Forelimb muscle (tissue), 1 donor: ENCODE measurements at regions not wholly inside any gene's neighbourhood (a gene's known extent, or its start where the extent isn't known, plus 50 kb on each side); places are given as distances from the start of the nearest gene placed in this dataset.

Experiments used
- DNase-seq: peaks from one replicate; pipeline ENCODE4 v3.0.0-alpha.2; 2013; ENCODE audit warnings: low read depth

- no peak for DNase-seq
Observed at GRCh38 chr17:68662479-68662878, 61.3 kb upstream of the FAM20A start.

- no peak for DNase-seq
Observed at GRCh38 chr17:68662037-68662432, 60.9 kb upstream of the FAM20A start.

- DNase-seq = no peak
Observed at GRCh38 chr17:68661265-68662036, 60.3 kb upstream of the FAM20A start.

GRCh38 chr17:68660302-68660701, 59.1 kb upstream of the FAM20A start:
- DNase-seq = no peak

- DNase-seq = no peak
Observed at GRCh38 chr17:68658999-68659780, 58.0 kb upstream of the FAM20A start.

- no peak for DNase-seq
Observed at GRCh38 chr17:68657576-68657975, 56.4 kb upstream of the FAM20A start.

GRCh38 chr17:68657166-68657565, 56.0 kb upstream of the FAM20A start:
- no peak for DNase-seq

- DNase-seq = no peak
Observed at GRCh38 chr17:68656666-68657065, 55.5 kb upstream of the FAM20A start.
